ENCODE measurements at regions not wholly inside any gene's neighbourhood (a gene's known extent, or its start where the extent isn't known, plus 50 kb on each side); places are given as distances from the start of the nearest gene placed in this dataset.

DNA sequence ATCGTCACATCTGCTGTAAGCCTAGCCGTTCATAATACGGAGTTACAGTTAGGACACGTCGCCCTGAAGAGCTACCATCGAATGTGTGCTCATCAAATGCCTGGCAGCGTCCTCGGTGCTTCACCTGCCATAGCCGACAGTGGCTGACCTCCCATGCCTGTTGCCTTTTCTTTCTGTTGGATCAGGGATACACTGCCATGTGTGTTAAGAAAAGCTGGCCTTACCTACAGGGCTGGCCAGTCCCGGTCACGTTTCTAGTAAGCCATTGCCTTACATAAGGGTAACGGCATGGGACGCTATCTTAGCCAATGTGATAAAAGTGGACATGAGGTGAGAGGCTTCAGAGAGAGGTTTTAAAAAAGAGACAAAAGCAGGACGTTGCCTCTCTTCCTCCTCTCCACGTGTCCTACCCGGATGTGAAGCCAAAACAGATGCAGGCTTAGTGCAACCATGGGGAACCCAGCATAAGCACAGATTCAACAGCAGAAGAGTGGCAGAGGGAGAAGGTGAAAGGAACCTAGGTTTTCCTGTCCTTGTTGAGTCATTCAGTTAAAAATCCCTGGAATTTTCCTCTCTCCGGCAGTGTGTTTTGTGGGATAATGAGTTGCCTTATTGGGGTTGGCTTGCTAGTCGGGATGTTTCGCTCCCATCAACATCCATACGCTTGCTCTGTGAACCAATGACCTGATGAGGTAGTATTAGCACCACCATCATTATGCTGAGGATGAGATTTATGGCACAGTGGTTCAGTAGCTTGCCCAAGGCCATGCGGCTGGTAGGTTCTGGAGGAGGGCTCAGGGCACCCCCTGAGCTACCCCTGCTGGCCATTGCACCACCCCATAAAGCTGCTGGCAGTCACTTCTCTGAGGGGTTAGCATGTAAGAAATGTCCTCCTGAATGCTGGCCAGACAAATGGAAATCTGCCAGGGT is 67.4 kb upstream of the B3GAT1 start:
- DNase-seq (ENCODE audit: low read depth), result no peak

DNA sequence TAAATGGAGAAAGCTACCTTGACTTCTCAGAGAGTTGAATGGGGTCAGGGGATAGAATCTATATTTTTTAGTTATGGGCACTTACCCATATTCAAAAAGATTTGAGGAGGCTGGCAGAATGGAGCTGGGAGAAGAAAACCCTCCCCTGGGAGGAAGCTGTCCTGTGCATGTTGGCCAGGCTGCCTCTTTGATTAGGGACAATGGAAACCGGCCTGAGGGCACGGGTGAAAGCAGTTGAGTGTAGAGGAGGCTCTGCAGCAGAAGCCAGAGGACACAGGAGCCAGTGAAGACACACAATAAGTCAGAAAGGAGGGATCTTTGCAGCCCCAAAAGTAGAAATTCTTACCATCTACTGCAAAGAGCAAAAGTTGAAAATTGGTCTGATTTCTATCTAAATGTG is 66.6 kb upstream of the B3GAT1 start:
- DNase-seq (ENCODE audit: low read depth), result no peak

DNA sequence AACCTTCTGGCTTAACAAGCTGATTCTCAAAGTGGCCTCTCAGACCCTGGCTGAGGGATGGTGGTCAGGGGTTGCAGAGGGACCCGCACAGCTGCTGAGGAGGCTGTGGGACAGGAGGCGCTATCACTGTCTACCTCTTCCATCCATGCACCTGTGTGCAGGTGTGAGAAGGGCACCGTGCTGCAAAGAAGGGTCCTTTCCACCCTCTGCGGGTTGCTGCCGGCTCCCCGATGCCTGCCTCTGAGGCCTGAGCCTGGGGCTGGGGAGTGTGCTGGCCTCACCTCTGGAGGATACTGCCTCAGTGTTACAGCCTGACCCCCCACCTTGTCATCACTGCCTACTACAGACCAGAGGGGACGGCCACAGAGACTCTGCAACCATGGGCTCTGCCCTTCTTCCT is 66.1 kb upstream of the B3GAT1 start:
- DNase-seq (ENCODE audit: low read depth), result no peak

DNA sequence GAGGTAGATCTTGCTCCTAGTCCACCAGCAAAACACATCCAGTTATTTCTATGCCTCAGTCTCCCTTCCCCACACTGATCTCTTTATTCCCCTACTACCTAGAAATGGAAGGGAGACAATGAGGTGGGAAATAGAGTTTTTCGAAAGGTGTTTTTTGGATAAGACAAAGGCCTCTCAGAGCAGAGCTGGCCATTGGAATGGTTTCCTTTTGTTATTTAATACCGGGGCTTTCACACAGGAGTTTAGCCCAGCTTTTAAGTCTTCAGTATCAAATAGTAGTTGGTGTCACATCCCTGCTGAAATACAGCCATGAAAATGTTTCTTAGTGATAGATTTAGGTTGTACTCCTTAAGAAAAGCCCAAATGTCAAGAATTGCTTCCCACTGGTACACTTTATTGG is 65.4 kb upstream of the B3GAT1 start:
- DNase-seq (ENCODE audit: low read depth), result no peak

DNA sequence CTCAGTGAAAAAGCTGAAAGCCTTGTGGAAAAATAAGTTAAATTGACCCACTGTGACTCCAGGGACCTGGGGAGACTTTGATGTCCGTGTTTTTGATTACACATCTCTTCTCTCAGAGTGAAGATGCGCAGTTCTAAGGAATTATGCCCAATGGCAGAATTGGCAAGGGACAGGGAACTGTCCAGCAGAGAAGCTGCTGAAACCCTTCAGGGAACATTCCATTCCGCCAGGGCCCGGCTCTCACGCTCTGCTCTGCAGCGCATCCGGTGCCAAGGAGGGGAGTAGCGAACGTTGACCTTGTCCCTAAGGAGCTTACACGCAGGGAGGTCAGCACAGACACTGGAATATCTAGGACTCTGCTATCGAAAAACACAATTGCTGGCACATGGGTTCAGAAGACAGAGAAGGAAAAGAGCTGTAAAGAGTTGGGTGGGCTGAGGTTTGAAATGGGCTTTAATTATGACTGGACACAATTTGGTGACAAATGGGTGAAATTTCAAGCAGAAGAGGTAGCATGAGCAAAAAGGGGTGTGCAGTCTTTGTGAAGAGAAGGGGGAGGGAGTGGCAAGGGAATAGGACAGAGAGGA is 64.5 kb upstream of the B3GAT1 start:
- no peak for DNase-seq (ENCODE audit: low read depth)

DNA sequence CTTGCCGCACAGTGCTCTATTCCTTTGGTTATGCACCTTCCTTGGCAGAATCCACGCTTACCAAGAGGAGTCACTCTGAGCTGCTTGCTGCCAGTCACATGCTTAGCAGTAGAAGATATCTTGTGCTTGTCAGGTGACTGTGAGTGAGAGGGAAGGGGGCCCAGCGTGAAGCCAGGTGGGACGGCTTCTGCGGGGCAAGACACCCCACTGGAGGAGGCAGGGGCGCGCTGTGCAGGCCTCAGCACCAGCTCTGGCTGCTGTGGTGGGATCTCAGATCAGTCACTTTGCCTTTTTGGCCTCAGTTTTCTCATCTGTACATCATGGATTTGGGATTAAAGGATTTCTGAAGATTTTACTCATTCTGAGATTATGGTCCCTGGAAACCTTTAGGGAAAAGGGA is 63.9 kb upstream of the B3GAT1 start:
- no peak for DNase-seq (ENCODE audit: low read depth)

DNA sequence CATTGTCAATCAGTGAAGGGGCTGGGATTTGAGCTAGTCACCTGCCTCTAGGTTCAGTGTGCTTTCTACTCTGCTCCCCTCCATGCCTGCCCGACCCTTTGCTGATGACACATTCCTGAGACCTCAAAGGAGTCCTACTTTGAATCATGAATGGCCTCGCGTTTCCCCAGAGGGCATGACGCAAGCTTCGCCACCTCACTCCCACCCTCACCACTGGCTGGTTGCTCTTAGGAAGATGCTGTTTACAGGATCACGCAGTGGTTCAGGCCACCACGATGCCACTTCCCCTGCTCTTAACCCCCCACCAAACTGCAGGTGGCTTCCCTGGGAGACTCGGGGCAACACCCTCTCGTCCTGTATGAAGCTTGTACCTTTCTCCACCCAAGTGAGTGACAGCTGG is 62.9 kb upstream of the B3GAT1 start:
- DNase-seq (ENCODE audit: low read depth), result no peak

DNA sequence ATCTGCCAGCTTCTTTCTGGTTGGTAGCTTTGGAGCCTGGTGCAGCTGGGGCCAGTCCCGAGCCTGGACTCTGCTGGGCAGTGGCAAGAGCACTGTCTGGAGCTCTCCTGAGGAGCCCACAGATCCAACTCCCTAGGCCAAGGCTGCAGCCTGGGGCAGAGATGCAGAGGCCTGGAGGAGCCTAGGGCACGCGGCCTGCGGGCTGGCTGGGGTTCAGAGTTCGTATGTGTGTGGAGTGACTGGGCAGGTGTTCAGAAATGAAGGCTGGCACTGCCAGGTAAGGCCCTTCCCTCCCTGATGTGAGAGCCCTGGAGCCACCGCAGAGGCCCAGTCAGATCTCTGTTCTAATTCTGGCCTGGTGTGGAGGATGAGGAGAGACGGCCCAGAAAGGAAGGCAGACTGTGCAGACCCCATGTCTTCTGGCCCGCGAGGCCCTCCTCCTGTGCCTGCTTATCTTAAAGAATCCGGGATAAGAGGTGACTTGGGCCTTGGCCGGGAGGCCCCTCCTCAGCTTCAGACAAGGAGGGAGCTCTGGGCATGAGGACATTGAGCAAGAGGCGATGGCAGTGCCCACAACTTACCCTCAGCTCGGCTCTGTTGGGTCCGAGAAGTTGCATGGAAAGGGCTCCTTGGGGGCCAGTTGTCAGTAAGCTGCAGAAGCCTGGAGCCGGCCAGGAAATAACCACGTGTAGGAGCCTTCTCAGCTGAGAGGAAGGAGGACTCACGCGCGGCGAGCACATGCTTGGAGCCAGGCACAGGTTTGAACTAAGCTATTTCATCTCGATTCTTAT is 62.2 kb upstream of the B3GAT1 start:
- DNase-seq (ENCODE audit: low read depth), result no peak

DNA sequence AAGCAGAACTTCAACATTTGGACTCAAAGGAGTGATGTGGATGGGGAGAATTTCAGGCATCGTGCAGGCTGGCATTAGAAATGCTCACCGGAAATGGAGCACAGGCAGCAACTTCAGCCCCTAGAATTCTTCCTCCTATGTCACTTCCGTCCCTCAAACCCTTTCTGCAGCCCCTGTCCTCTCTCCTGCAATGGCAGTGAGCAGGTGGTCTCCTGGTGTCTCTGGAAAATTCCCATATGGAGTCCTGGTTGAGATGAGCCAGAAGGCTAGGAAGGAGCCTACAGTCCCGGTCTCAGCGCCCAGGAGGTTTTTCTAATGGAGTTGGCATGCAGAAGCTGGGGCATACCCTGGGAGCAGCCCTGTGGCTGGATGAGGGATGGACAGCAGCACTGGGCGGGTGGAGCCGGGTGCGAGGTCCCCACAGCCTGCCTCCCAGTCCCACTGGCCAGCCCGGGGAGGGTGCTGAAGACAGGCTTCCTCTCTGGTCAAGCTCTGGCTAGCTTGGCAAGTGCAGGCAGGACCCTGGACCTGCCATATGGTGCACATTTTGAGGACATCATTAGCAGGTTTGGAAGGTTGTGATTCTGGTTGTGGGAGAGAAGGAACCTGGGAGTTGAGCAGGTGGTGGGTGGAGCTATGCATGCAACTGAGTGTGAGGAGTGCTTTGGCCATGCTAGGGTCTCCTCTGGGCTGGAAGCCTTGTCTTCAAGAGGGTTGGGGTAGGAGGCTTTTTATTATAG is 59.8 kb upstream of the B3GAT1 start:
- no peak for DNase-seq (ENCODE audit: low read depth)

DNA sequence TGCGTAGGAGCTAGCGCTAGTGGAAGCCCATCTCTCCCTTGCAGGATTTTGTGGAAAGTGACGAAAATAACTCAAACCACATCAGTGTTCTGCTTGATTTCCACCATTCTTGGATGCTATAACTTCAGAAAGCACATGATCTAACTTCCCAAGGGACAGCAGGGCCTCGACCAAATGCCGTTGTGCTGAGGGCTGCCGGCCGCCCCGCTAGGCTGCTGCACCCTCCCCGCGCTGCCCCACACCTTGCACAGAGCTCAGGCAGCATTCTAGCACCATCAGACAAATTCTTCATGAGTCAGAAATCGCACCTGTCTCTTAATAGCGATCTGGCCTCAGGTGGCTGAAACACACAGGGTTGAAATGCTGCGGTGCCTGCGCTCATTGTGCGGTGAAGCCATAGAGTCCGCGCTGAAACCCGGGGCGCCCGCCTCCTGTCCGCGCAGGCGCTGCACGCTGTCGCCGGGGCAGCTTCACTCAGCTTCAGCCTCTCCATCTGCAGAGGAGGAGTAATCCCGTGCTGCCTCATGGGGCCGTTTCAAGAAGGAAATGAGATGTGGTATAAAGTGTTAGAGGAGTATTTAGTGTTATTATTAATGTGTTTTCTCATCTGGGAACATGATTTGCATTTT is 59.2 kb upstream of the B3GAT1 start:
- DNase-seq (ENCODE audit: low read depth), result no peak

DNA sequence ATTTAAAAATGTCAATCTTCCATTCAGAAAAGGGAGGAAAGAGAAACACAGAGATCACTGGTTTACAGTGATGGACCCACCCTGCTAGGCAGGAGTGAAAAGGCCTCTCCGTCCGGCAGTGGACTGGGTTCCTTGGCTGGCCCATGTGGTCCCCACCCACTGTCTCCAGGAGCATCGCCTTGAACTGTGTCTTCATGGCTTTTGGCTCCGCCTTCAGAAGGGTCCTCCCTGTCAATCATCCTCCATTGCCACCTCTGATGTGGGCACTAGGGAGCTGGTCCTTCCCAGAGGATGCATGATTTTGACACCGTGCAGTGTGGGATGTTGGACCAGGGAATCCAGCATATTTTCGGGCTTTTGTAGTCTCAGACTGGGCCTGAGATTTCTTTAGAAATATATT is 58.2 kb upstream of the B3GAT1 start:
- no peak for DNase-seq (ENCODE audit: low read depth)

DNA sequence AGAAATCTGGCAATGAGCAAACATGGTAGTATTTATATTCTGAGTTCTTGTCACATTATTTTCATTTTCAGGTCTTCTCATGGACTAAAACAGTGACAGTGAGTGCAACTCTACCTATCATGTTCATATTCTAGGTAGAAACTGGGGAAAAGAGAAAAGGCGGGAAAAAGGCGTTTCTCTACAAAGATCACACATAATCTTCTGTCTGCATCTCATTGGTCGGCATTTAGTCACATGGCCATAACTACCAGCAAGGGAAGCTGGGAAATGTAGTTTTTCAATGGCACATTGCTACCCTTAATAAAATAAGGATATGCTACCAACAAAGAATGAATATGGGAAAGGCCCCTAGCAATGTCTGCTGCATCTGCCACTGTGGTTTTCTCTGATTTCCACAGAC is 57.6 kb upstream of the B3GAT1 start:
- no peak for DNase-seq (ENCODE audit: low read depth)

DNA sequence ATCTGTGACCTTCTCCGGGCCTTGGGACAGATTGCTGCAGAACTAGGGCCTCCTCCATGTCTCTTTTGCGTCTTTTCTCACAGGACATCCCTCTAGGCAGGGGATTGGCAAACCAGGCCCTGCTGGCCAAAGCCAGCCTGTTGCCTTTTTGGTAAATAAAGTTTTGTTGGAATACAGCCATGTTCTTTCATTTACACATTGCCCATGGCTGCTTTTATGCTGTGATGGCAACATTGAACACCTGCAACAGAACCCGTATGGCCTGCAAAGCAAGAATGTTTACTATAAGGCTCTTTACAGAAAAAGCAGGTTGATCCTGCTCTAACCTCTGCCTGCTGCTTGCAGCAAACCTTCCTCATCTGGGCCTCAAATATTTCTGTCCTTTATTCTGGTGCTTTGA is 56.8 kb upstream of the B3GAT1 start:
- DNase-seq (ENCODE audit: low read depth), result no peak

DNA sequence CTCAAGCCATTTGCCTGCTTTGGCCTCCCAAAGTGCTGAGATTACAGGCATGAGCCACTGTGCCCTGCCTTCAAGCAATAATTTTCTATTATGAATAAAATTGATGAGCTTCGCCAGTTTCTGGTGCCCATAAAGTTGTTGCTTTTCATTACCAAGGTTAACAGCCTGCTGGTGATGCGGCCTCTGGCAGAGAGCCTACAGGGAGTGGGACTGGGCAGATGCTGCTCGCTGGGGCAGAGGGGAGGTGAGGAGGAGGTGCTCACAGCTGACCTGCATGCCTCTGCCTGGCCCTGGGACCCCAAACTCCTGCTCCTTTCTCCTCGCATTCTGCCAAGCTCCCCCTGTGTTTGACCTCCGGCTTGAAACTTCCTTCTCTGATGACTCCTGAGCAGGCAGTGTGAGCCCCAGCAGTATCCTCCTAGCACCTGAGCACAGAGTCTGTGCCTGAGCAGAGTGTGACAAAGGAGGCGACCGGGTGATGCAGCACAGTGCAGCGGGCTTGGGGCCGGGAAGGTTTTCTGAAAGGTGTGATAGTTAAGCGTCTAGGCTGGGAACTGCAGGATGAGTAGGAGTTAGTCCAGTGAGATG is 56.1 kb upstream of the B3GAT1 start:
- DNase-seq (ENCODE audit: low read depth), result no peak

DNA sequence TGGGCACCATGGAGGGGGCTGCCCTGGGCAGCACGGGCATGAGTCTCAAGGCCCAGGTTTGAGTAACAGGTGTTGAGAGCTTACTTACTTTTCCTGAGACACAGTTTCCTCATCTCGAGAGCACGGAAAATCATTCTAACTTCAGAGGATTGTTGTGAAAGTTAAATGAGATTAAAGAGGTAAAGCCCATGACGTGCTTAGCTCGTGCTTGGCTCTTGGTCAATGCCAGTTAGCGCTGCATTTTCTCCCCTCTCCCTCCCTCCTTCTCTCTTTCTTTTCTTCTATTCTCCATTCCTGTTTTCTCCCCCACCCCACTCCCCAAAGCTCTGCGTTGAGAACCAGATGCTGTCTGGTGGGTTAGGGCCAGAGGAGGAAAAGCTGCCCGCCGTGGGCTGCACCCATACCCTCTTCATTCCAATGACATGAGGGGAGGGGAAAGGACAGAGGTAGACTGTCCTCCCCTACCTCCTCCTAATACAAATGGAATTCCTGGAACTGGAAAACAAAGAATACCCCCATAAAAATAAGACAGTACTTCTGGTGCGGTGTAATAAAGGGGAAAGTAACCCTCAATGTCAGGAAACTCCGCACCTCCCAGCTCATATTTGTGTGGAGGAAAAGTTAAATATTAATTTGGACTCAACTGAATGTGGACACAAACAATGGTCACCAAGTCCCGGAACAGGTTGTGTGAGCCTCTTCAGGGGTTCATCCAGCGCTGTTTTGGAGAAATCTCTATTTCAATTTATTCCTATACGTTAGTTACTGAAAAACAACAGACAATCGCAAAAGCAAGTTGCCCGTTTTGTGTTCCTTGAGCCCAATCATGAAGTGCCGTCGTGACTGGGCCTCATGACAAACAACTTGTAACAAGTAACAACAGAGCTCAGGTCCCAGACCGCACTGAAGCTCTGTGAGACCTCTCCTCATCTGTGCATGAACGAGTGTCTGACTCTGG is 54.8 kb upstream of the B3GAT1 start:
- DNase-seq (ENCODE audit: low read depth), result no peak

DNA sequence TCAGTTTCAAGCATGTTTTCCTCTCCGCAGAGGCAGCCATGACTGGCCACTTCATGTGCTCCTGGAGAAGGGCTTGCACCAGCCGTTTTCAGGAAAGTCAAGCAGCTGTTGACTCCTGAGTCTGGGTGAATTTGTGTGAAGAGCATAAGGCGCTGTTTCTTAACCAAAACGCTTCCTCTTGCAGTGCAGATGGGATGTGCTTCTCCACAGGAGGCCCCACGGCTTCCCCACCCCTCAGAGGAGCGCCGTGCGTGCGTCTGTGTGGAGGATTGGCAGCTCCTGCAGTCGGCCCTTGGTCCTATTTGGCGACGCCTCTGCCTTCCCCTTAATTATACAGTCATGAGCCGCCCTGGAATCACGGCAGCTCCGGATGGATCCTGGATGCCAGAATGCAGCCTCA is 54.1 kb upstream of the B3GAT1 start:
- no peak for DNase-seq (ENCODE audit: low read depth)

DNA sequence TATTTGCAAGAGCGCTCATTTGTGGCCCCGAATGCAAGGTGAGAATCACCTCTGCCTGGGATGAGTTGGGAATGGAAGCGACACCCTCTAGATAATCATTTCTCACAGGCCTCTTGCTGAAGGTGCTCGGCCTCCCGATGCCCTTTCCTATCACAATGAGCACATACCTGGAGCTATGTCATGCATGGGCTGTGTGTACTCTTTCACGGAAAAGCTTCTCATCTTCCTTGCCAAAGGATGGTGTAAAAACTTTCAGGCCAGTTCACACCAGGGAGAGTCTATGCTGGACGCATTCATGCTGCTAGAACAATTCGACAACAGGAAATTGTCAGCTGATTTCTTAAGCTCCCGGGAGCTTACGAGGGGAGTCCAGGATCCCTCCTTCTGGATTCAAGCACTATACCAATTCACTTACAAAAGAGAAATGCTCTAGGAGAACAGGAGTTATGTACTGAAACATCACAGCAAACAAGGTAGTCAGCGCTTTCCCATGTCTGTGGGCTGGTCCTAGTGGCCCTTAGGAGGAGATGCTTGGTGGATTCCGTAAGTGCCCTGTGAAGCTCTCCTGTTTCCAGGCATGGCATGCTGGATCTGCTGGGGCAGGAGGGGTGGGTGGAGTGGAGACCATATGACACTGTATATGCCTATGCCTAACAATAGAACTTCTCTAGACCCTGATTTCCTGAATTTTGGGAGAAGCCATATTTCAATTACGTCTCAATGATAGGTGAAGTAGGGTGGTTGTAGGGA is 53.1 kb upstream of the B3GAT1 start:
- DNase-seq (ENCODE audit: low read depth), result no peak

DNA sequence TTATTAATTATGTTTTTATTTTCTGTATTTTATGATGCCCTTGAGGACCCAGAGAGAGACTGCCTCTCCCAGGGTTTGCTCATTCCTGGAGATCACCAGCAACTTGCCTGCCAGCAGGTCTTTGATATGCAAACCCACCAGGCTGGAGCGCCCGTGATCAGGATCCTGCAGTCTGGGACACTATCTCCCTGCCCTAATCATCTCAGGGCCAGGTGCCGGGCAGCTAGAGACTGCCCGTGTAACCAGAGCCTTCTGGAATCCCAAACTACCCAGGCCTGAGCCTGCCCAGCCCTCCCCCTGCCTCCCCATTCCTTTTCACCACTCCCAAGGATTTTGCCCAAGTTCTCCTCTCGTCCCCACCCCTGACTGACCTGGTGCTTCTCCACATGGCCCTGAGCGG is 52.2 kb upstream of the B3GAT1 start:
- DNase-seq (ENCODE audit: low read depth), result no peak

DNA sequence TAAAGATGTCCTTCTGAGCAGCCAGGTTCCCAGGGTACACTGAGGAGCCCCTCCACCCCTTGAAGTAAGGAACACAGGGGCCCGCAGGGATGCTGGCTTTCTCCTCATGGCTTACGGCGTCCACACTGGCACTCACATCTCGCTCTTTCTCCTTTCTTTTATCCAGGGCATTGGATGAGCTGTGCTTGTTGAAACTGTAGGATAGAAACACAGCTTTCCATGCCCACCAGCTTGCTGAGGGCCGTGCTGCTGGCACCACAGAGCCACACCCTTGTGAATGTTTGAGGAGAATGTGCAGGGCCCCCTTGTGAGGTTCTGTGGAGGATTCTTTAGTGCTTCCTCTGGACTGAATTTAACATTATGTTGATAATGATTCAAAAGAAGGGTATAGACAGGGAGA is 51.7 kb upstream of the B3GAT1 start:
- no peak for DNase-seq (ENCODE audit: low read depth)

Measured in forelimb muscle (tissue), 1 donor.